Neutrophil (primary cell): ENCODE measurements at regions not wholly inside any gene's neighbourhood (a gene's known extent, or its start where the extent isn't known, plus 50 kb on each side); places are given as distances from the start of the nearest gene placed in this dataset.

Experiments used
- H3K27ac ChIP-seq: fragments of 200-600 bp; sonication (generic); 2 replicates; pipeline ENCODE4 v1.5.1; 2016; ENCODE audit warnings: mild to moderate bottlenecking, moderate library complexity
- H3K27me3 ChIP-seq: fragments of 200-600 bp; sonication (generic); 2 replicates; pipeline ENCODE4 v1.6.0; 2016; ENCODE audit warnings: mild to moderate bottlenecking
- H3K36me3 ChIP-seq: fragments of 200-600 bp; sonication (generic); 2 replicates; pipeline ENCODE4 v1.5.1; 2017
- H3K4me1 ChIP-seq, 2 experiments: fragments of 200-600 bp in 1 of 2; sonication (generic) in 1 of 2; 1 replicate in 1 of 2; 2 replicates in 1 of 2; pipeline versions ENCODE4 v1.5.1 to v1.6.1; 2013 to 2016; ENCODE audit warnings: low read depth in 1 of 2, low read length in 1 of 2, mild to moderate bottlenecking in 1 of 2, moderate library complexity in 1 of 2; ENCODE audit not compliant: control insufficient read depth in 1 of 2, insufficient read depth in 1 of 2
- H3K4me3 ChIP-seq, 2 experiments: fragments of 200-600 bp in 1 of 2; sonication (generic) in 1 of 2; 1 replicate in 1 of 2; 2 replicates in 1 of 2; pipeline ENCODE4 v1.5.1; 2013 to 2016; ENCODE audit warnings: low read depth in 1 of 2, low read length in 1 of 2, mild to moderate bottlenecking in 1 of 2, moderate library complexity in 1 of 2
- H3K9me3 ChIP-seq: fragments of 200-600 bp; sonication (generic); 2 replicates; pipeline ENCODE4 v1.5.1; 2016
- CTCF ChIP-seq: fragments of 200-600 bp; sonication (generic); IDR thresholded peaks from 2 replicates; pipeline ENCODE4 v1.5.1; 2016; ENCODE audit warnings: antibody characterized with exemption

- Histone ChIP-seq H3K4me1 (no peaks in the 10 kb centered on the region), H3K4me3 (no peak overlapping the region), H3K9me3 (no peaks in the 10 kb centered on the region), H3K27ac (no peak overlapping the region), H3K36me3 (no peaks in the 10 kb centered on the region), H3K27me3 (peaks cover 8% of the 10 kb centered on the region)
- TF ChIP-seq CTCF: no peak
These were observed 67.7 kb downstream of the PLEKHG1 start for GRCh38 chr6:150667359-150667758.

GRCh38 chr6:150667977-150668716 is 68.5 kb downstream of the PLEKHG1 start:
- no peak overlapping the region for H3K4me3 ChIP-seq
- H3K27me3 ChIP-seq: peaks cover 9% of the 10 kb centered on the region
- H3K27ac ChIP-seq: no peak overlapping the region
- H3K36me3 ChIP-seq: no peaks in the 10 kb centered on the region
- no peak for TF ChIP-seq CTCF
- no peaks in the 10 kb centered on the region for H3K9me3 ChIP-seq
- H3K4me1 ChIP-seq: no peaks in the 10 kb centered on the region

GRCh38 chr6:150668900-150669302 is 69.2 kb downstream of the PLEKHG1 start:
- H3K27ac ChIP-seq: no peak overlapping the region
- H3K27me3 ChIP-seq: peaks cover 9% of the 10 kb centered on the region
- TF ChIP-seq CTCF: no peak
- no peaks in the 10 kb centered on the region for H3K36me3 ChIP-seq
- no peak overlapping the region for H3K4me3 ChIP-seq
- H3K4me1 ChIP-seq: no peaks in the 10 kb centered on the region
- H3K9me3 ChIP-seq: no peaks in the 10 kb centered on the region

- Histone ChIP-seq H3K27me3 (peaks cover 13% of the 10 kb centered on the region), H3K27ac (no peak overlapping the region), H3K9me3 (no peaks in the 10 kb centered on the region), H3K36me3 (no peaks in the 10 kb centered on the region), H3K4me1 (no peaks in the 10 kb centered on the region), H3K4me3 (no peak overlapping the region)
- TF ChIP-seq CTCF: no peak
These were observed 70.6 kb downstream of the PLEKHG1 start for GRCh38 chr6:150670311-150670710.

- no peaks in the 10 kb centered on the region for H3K36me3 ChIP-seq
- H3K9me3 ChIP-seq: no peaks in the 10 kb centered on the region
- no peaks in the 10 kb centered on the region for H3K4me1 ChIP-seq
These were observed 73.1 kb downstream of the PLEKHG1 start for GRCh38 chr6:150672800-150673199.

More at GRCh38 chr6:150672800-150673199, 73.1 kb downstream of the PLEKHG1 start:
- TF ChIP-seq CTCF: no peak
- H3K27me3 ChIP-seq: peaks cover 18% of the 10 kb centered on the region
- no peak overlapping the region for H3K4me3 ChIP-seq
- H3K27ac ChIP-seq: no peak overlapping the region
